Dedifferentiated amniotic fluid mesenchymal stem cell (primary cell): ENCODE measurements at regions not wholly inside any gene's neighbourhood (a gene's known extent, or its start where the extent isn't known, plus 50 kb on each side); places are given as distances from the start of the nearest gene placed in this dataset.

Experiments
- DNase-seq: peaks from one replicate; pipeline ENCODE4 v3.0.0-alpha.2; 2016; ENCODE audit errors: extremely low spot score

GRCh38 chr22:34045311-34045710 lies 125.0 kb upstream of the LARGE1 start:
- no peak for DNase-seq

GRCh38 chr22:34055525-34056200 lies 135.4 kb upstream of the LARGE1 start:
- DNase-seq = no peak

GRCh38 chr22:34057726-34058125 lies 137.4 kb upstream of the LARGE1 start:
- DNase-seq = no peak

GRCh38 chr22:34064696-34065095 lies 144.4 kb upstream of the LARGE1 start:
- no peak for DNase-seq

GRCh38 chr22:34067031-34067430 lies 146.8 kb upstream of the LARGE1 start:
- no peak for DNase-seq

- no peak for DNase-seq
Observed at GRCh38 chr22:34068001-34068400, 147.7 kb upstream of the LARGE1 start.

GRCh38 chr22:34070051-34070450 lies 149.8 kb upstream of the LARGE1 start:
- DNase-seq = no peak

- no peak for DNase-seq
Observed at GRCh38 chr22:34070531-34070930, 150.3 kb upstream of the LARGE1 start.

GRCh38 chr22:34072585-34072984 lies 152.3 kb upstream of the LARGE1 start:
- no peak for DNase-seq

- no peak for DNase-seq
Observed at GRCh38 chr22:34080433-34080832, 160.2 kb upstream of the LARGE1 start.

- DNase-seq = no peak
Observed at GRCh38 chr22:34096770-34097169, 176.5 kb upstream of the LARGE1 start.

- DNase-seq = no peak
Observed at GRCh38 chr22:34099278-34099677, 179.0 kb upstream of the LARGE1 start.

- DNase-seq = no peak
Observed at GRCh38 chr22:34102633-34103032, 182.4 kb upstream of the LARGE1 start.

- DNase-seq = no peak
Observed at GRCh38 chr22:34105461-34106062, 185.3 kb upstream of the LARGE1 start.

- DNase-seq = no peak
Observed at GRCh38 chr22:34108168-34108567, 187.9 kb upstream of the LARGE1 start.

GRCh38 chr22:34111210-34111824 lies 191.0 kb upstream of the LARGE1 start:
- peak; percentile 19 for DNase-seq

GRCh38 chr22:34113381-34113780 lies 193.1 kb upstream of the LARGE1 start:
- no peak for DNase-seq

GRCh38 chr22:34114406-34114805 lies 194.1 kb upstream of the LARGE1 start:
- DNase-seq = no peak

- no peak for DNase-seq
Observed at GRCh38 chr22:34115722-34116121, 195.4 kb upstream of the LARGE1 start.

- no peak for DNase-seq
Observed at GRCh38 chr22:34116126-34116525, 195.8 kb upstream of the LARGE1 start.

GRCh38 chr22:34122042-34122441 lies 201.8 kb upstream of the LARGE1 start:
- no peak for DNase-seq

GRCh38 chr22:34129691-34130486 lies 209.6 kb upstream of the LARGE1 start:
- DNase-seq = no peak

- no peak for DNase-seq
Observed at GRCh38 chr22:34135749-34136148, 215.5 kb upstream of the LARGE1 start.
